ENCODE measurements at regions not wholly inside any gene's neighbourhood (a gene's known extent, or its start where the extent isn't known, plus 50 kb on each side); places are given as distances from the start of the nearest gene placed in this dataset.

DNA sequence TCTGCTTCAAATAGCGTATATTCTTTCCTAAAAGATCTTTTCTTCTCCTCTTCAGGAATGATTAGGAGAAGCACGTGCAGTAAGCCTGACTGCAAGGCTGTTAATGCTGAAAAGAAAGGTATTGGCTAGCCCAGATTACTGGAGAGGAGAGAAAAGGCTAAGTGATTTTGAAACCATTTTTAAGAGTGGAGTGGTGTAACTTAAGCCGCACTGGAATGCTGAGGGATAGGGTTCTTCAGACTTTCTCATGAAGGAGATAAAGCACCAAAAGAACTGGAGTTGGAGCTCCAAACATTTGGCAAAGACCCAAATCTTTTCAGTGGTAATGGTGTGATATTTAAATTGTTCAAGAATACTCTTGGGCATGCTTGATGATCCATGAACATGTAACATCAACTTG, 388.3 kb downstream of the COG6 start:
- H3K4me3 ChIP-seq: no peak overlapping the region
- H3K4me2 ChIP-seq (ENCODE audit: insufficient read depth, low read length): no peak overlapping the region
- ChIA-PET CTCF (ENCODE audit: low intra/inter-chr PET ratio) (no interaction called here), POLR2A (no interaction called here)
- no TSS peak for BruUV-seq (replicated peaks)
- no peaks in the 10 kb centered on the region for H3K36me3 ChIP-seq (ENCODE audit: control insufficient read depth, insufficient read depth, low read length)
- FAIRE-seq (no peak), ATAC-seq (no peak), DNase-seq (ENCODE audit: extremely low read depth in 1 of 4, low spot score in 3 of 4) (no peak)
- TF ChIP-seq ZNF583 (CRISPR knock-in tag; IDR thresholded peaks at IDR 0.05) (no peak), RNF2 (IDR thresholded peaks at IDR 0.05) (no peak), ZZZ3 (IDR thresholded peaks at IDR 0.05) (no peak), HIVEP1 (CRISPR knock-in tag; IDR thresholded peaks at IDR 0.05) (no peak)
- no peaks in the 10 kb centered on the region for H3K79me2 ChIP-seq (ENCODE audit: control insufficient read depth, insufficient read depth, low read length)
- in situ Hi-C loops (cut with MboI): no loop called here
- H3K9me1 ChIP-seq (ENCODE audit: control insufficient read depth, insufficient read depth, low read length): no peaks in the 10 kb centered on the region
- no peaks in the 10 kb centered on the region for H3K4me1 ChIP-seq (replicated peaks in 1 of 2; ENCODE audit: control insufficient read depth in 2 of 2, insufficient read depth in 2 of 2, low read length in 2 of 2)
- no peak overlapping the region for H3K27ac ChIP-seq (ENCODE audit: extremely low read depth, low read depth, low read length)
- H2AFZ ChIP-seq (ENCODE audit: low read depth, low read length): no peak overlapping the region
- H4K20me1 ChIP-seq (replicated peaks; ENCODE audit: control insufficient read depth, insufficient read depth, low read length): no peaks in the 10 kb centered on the region
- 0% methylated on average over 2 of the region's 3 CpGs for WGBS (ENCODE audit: insufficient coverage, low coverage, missing lambda C conversion rate)
- intact Hi-C loops (cut with micrococcal nuclease): no loop called here
- H3K9me3 ChIP-seq (replicated peaks; ENCODE audit: control insufficient read depth, insufficient read depth, low read depth, low read length): no peaks in the 10 kb centered on the region
- no peak overlapping the region for H3K9ac ChIP-seq (ENCODE audit: insufficient read depth in 1 of 2, low read depth in 2 of 2, low read length in 2 of 2)
- no peaks in the 10 kb centered on the region for H3K27me3 ChIP-seq (ENCODE audit: control insufficient read depth in 2 of 2, insufficient read depth in 2 of 2, low read length in 2 of 2)

DNA sequence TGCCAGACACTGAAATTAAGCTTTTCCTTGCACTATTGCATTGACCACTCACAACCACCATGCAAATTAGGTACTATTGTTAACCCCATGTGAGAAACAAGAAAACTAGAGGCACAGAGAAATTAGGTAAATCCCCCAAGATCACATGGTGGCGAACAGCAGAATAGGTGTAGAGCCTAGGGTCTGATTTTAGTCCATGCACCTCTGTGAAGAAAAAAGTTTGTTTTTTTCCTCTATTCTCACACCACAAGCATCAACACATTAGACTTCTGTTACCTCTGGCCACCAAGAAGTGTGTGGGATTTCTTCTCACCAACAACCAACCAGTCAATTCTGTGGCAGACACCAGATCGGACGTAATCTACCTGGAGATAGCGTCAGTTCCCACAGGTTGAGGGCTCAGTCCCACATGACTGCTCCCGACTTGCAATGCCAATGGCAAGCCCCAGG, 391.9 kb downstream of the COG6 start:
- no peak overlapping the region for H3K4me3 ChIP-seq
- no peaks in the 10 kb centered on the region for H3K79me2 ChIP-seq (ENCODE audit: control insufficient read depth, insufficient read depth, low read length)
- ChIA-PET CTCF (ENCODE audit: low intra/inter-chr PET ratio) (no interaction called here), POLR2A (no interaction called here)
- in situ Hi-C loops (cut with MboI): no loop called here
- H3K27me3 ChIP-seq (ENCODE audit: control insufficient read depth in 2 of 2, insufficient read depth in 2 of 2, low read length in 2 of 2): no peaks in the 10 kb centered on the region
- H3K9ac ChIP-seq (ENCODE audit: insufficient read depth in 1 of 2, low read depth in 2 of 2, low read length in 2 of 2): no peak overlapping the region
- FAIRE-seq (no peak), ATAC-seq (no peak), DNase-seq (ENCODE audit: extremely low read depth in 1 of 4, low spot score in 3 of 4) (no peak)
- H3K4me2 ChIP-seq (ENCODE audit: insufficient read depth, low read length): no peak overlapping the region
- WGBS (ENCODE audit: insufficient coverage, low coverage, missing lambda C conversion rate): 9% methylated on average over 5 of the region's 5 CpGs
- H3K36me3 ChIP-seq (ENCODE audit: control insufficient read depth, insufficient read depth, low read length): no peaks in the 10 kb centered on the region
- H3K9me1 ChIP-seq (ENCODE audit: control insufficient read depth, insufficient read depth, low read length): no peaks in the 10 kb centered on the region
- intact Hi-C loops (cut with micrococcal nuclease): no loop called here
- no TSS peak for BruUV-seq (replicated peaks)
- H3K4me1 ChIP-seq (replicated peaks in 1 of 2; ENCODE audit: control insufficient read depth in 2 of 2, insufficient read depth in 2 of 2, low read length in 2 of 2): no peaks in the 10 kb centered on the region
- no peak overlapping the region for H3K27ac ChIP-seq (ENCODE audit: extremely low read depth, low read depth, low read length)
- no peak overlapping the region for H2AFZ ChIP-seq (ENCODE audit: low read depth, low read length)
- H4K20me1 ChIP-seq (replicated peaks; ENCODE audit: control insufficient read depth, insufficient read depth, low read length): no peaks in the 10 kb centered on the region
- no peaks in the 10 kb centered on the region for H3K9me3 ChIP-seq (replicated peaks; ENCODE audit: control insufficient read depth, insufficient read depth, low read depth, low read length)
- TF ChIP-seq AFF1 (IDR thresholded peaks at IDR 0.05; ENCODE audit: low read depth in 1 of 2, partially characterized antibody in 2 of 2) (no peak), ETS2 (tag; IDR thresholded peaks at IDR 0.05; ENCODE audit: borderline replicate concordance, poor library complexity, severe bottlenecking) (no peak), MEIS2 (IDR thresholded peaks at IDR 0.05; ENCODE audit: partially characterized antibody) (no peak), JUN (IDR thresholded peaks at IDR 0.05; ENCODE audit: borderline replicate concordance, low read depth, low read length) (no peak), JUN (CRISPR knock-in tag; IDR thresholded peaks at IDR 0.05; ENCODE audit: borderline replicate concordance) (no peak), NR2C1 (IDR thresholded peaks at IDR 0.05) (no peak), NR2C1 (tag; IDR thresholded peaks at IDR 0.05) (no peak), MAFG (tag; conservative IDR thresholded peaks at IDR 0.05) (no peak), HES1 (IDR thresholded peaks at IDR 0.05; ENCODE audit: low read depth) (no peak), SNIP1 (IDR thresholded peaks at IDR 0.05; ENCODE audit: low read depth) (no peak)
